Stimulated activated CD8-positive, alpha-beta memory T cell treated with anti-CD3 and anti-CD28 coated beads, Interleukin-2, amount 100 ng/mL, for 48 hours (primary cell): ENCODE measurements at regions not wholly inside any gene's neighbourhood (a gene's known extent, or its start where the extent isn't known, plus 50 kb on each side); places are given as distances from the start of the nearest gene placed in this dataset.
"Not testable (repeated sequence)": the region's sequence is repeated elsewhere in the genome, so short reads cannot be mapped to it uniquely, and the experiment has no call there.

Experiments used
- DNase-seq, 2 donors: peaks; one replicate each; pipeline ENCODE4 v3.0.0-alpha.2; 2020; ENCODE audit warnings: low read depth in 2 of 2

- DNase-seq, result no peak
Measured at GRCh38 chr3:28033059-28033784, 208.2 kb upstream of the CMC1 start.

GRCh38 chr3:28036599-28037575 lies 204.5 kb upstream of the CMC1 start:
- no peak for DNase-seq

- DNase-seq, result no peak
Measured at GRCh38 chr3:28039234-28039633, 202.2 kb upstream of the CMC1 start.

GRCh38 chr3:28039829-28040228 lies 201.6 kb upstream of the CMC1 start:
- DNase-seq, result no peak

GRCh38 chr3:28042095-28042635 lies 199.3 kb upstream of the CMC1 start:
- no peak for DNase-seq

GRCh38 chr3:28042707-28043106 lies 198.7 kb upstream of the CMC1 start:
- DNase-seq, result no peak

- no peak for DNase-seq
Measured at GRCh38 chr3:28050120-28050519, 191.3 kb upstream of the CMC1 start.

GRCh38 chr3:28050885-28051284 lies 190.5 kb upstream of the CMC1 start:
- DNase-seq, result peak in 1 of 2 donors; percentile 14

- peak in 1 of 2 donors; percentile 17 for DNase-seq
Measured at GRCh38 chr3:28053759-28054158, 187.7 kb upstream of the CMC1 start.

GRCh38 chr3:28056806-28057205 lies 184.6 kb upstream of the CMC1 start:
- no peak for DNase-seq

GRCh38 chr3:28057539-28057938 lies 183.9 kb upstream of the CMC1 start:
- no peak for DNase-seq

GRCh38 chr3:28059199-28059598 lies 182.2 kb upstream of the CMC1 start:
- DNase-seq, result not testable (repeated sequence)

GRCh38 chr3:28066020-28066419 lies 175.4 kb upstream of the CMC1 start:
- no peak for DNase-seq

- no peak for DNase-seq
Measured at GRCh38 chr3:28067014-28067413, 174.4 kb upstream of the CMC1 start.

- DNase-seq, result no peak
Measured at GRCh38 chr3:28068342-28068741, 173.1 kb upstream of the CMC1 start.

GRCh38 chr3:28069438-28069837 lies 172.0 kb upstream of the CMC1 start:
- no peak for DNase-seq

GRCh38 chr3:28076246-28076645 lies 165.2 kb upstream of the CMC1 start:
- no peak for DNase-seq

- DNase-seq, result no peak
Measured at GRCh38 chr3:28077572-28077971, 163.8 kb upstream of the CMC1 start.

- no peak for DNase-seq
Measured at GRCh38 chr3:28078536-28078935, 162.9 kb upstream of the CMC1 start.

GRCh38 chr3:28080716-28081115 lies 160.7 kb upstream of the CMC1 start:
- DNase-seq, result no peak

- DNase-seq, result no peak
Measured at GRCh38 chr3:28081533-28081947, 159.9 kb upstream of the CMC1 start.

- DNase-seq, result no peak
Measured at GRCh38 chr3:28087591-28087990, 153.8 kb upstream of the CMC1 start.
